ENCODE measurements at regions not wholly inside any gene's neighbourhood (a gene's known extent, or its start where the extent isn't known, plus 50 kb on each side); places are given as distances from the start of the nearest gene placed in this dataset.

- TF ChIP-seq CTCF (IDR thresholded peaks at IDR 0.05) (no peak), POLR2A (IDR thresholded peaks at IDR 0.05) (no peak)
These were observed 197.8 kb upstream of the NREP start for GRCh38 chr5:111954516-111955395.

Measured in esophagus squamous epithelium (tissue), 4 donors.